WTC11 (cell line): ENCODE measurements at regions not wholly inside any gene's neighbourhood (a gene's known extent, or its start where the extent isn't known, plus 50 kb on each side); places are given as distances from the start of the nearest gene placed in this dataset.

Source experiments
- ATAC-seq: fragments of 200-7000 bp; cut with Tn5 transposase; 2 replicates; pipeline ENCODE4 v1.10.0; 2021; ENCODE audit warnings: mild to moderate bottlenecking, moderate library complexity
- CTCF ChIA-PET: fragments of 300-600 bp; sonication (Branson Sonifier 250); formaldehyde crosslinking; loops from one replicate; lab custom pipeline; 2021; ENCODE audit warnings: antibody characterized with exemption; lab: Charles Lee
- POLR2A ChIA-PET: fragments of 350-600 bp; sonication (Branson Sonifier 250); formaldehyde crosslinking; loops from one replicate; lab custom pipeline; 2021; ENCODE audit warnings: antibody characterized with exemption; lab: Charles Lee
- DNase-seq: peaks from one replicate; pipeline ENCODE4 v3.0.0; 2021; ENCODE audit warnings: low spot score
- H3K27ac Mint-ChIP-seq: 2 replicates; pipeline ENCODE4 v1.8.0; 2021; ENCODE audit warnings: mixed read lengths
- H3K27me3 Mint-ChIP-seq: 2 replicates; pipeline ENCODE4 v1.8.0; 2021; ENCODE audit warnings: low read depth, mild to moderate bottlenecking, moderate library complexity, mixed read lengths
- H3K36me3 Mint-ChIP-seq: 2 replicates; pipeline ENCODE4 v1.8.0; 2021; ENCODE audit warnings: mixed read lengths
- H3K4me1 Mint-ChIP-seq: 2 replicates; pipeline ENCODE4 v1.8.0; 2022; ENCODE audit warnings: mixed read lengths
- H3K4me3 Mint-ChIP-seq: 2 replicates; pipeline ENCODE4 v1.8.0; 2021; ENCODE audit warnings: mild to moderate bottlenecking, moderate library complexity, mixed read lengths
- H3K9me3 Mint-ChIP-seq: 2 replicates; pipeline ENCODE4 v1.8.0; 2021; ENCODE audit warnings: mixed read lengths
- CBFB ChIP-seq: sonication (generic); formaldehyde crosslinking; IDR thresholded peaks from 2 replicates; pipeline ENCODE4 v1.8.1; 2022; ENCODE audit warnings: mild to moderate bottlenecking, low read depth, missing genetic modification reagents
- CREM ChIP-seq: sonication (generic); formaldehyde crosslinking; IDR thresholded peaks from 2 replicates; pipeline ENCODE4 v1.8.1; 2022; ENCODE audit warnings: mild to moderate bottlenecking, missing genetic modification reagents, moderate library complexity
- FOXJ3 ChIP-seq: sonication (generic); formaldehyde crosslinking; IDR thresholded peaks from 2 replicates; pipeline ENCODE4 v1.9.0; 2021; ENCODE audit warnings: missing genetic modification reagents, mild to moderate bottlenecking, borderline replicate concordance
- GTF2I ChIP-seq: fragments of 250-450 bp; sonication (Bioruptor Pico); conservative IDR thresholded peaks from 2 replicates; pipeline ENCODE4 v1.4.0; 2021; ENCODE audit warnings: mild to moderate bottlenecking
- IRF2 ChIP-seq: sonication (generic); formaldehyde crosslinking; IDR thresholded peaks from 2 replicates; pipeline ENCODE4 v1.8.0; 2022; ENCODE audit warnings: low read depth, missing genetic modification reagents, borderline replicate concordance
- JAZF1 ChIP-seq: fragments of 250-450 bp; sonication (Bioruptor Pico); IDR thresholded peaks from 2 replicates; pipeline ENCODE4 v1.9.0; 2021; ENCODE audit warnings: moderate library complexity, mild to moderate bottlenecking, inconsistent platforms
- JUN ChIP-seq: sonication (generic); formaldehyde crosslinking; IDR thresholded peaks from 2 replicates; pipeline ENCODE4 v1.8.0; 2023; ENCODE audit warnings: mild to moderate bottlenecking, missing genetic modification reagents
- NFE2L1 ChIP-seq: sonication (generic); formaldehyde crosslinking; IDR thresholded peaks from 2 replicates; pipeline ENCODE4 v1.8.1; 2023; ENCODE audit warnings: missing genetic modification reagents
- NR1H2 ChIP-seq: sonication (generic); formaldehyde crosslinking; IDR thresholded peaks from 2 replicates; pipeline ENCODE4 v1.9.0; 2021; ENCODE audit warnings: mild to moderate bottlenecking, moderate library complexity, missing genetic modification reagents
- NR2C2 ChIP-seq: sonication (generic); formaldehyde crosslinking; IDR thresholded peaks from 2 replicates; pipeline ENCODE4 v1.8.0; 2022; ENCODE audit warnings: mild to moderate bottlenecking, missing genetic modification reagents
- NR3C1 ChIP-seq: sonication (generic); formaldehyde crosslinking; conservative IDR thresholded peaks from 2 replicates; pipeline ENCODE4 v1.8.1; 2023; ENCODE audit warnings: low read depth, mild to moderate bottlenecking, missing genetic modification reagents
- RELA ChIP-seq: sonication (generic); formaldehyde crosslinking; IDR thresholded peaks from 2 replicates; pipeline ENCODE4 v1.8.1; 2022; ENCODE audit warnings: missing genetic modification reagents, mild to moderate bottlenecking, borderline replicate concordance
- SMAD4 ChIP-seq: sonication (generic); formaldehyde crosslinking; IDR thresholded peaks from 2 replicates; pipeline ENCODE4 v1.8.0; 2022; ENCODE audit warnings: mild to moderate bottlenecking, missing genetic modification reagents
- STAT6 ChIP-seq: sonication (generic); formaldehyde crosslinking; conservative IDR thresholded peaks from 2 replicates; pipeline ENCODE4 v1.8.1; 2023; ENCODE audit warnings: mild to moderate bottlenecking, low read depth, missing genetic modification reagents, moderate library complexity
- ZBTB21 ChIP-seq: sonication (generic); formaldehyde crosslinking; IDR thresholded peaks from 2 replicates; pipeline ENCODE4 v1.8.1; 2023; ENCODE audit warnings: mild to moderate bottlenecking, missing genetic modification reagents, borderline replicate concordance
- ZNF138 ChIP-seq: sonication (generic); formaldehyde crosslinking; conservative IDR thresholded peaks from 2 replicates; pipeline ENCODE4 v1.8.1; 2022; ENCODE audit warnings: mild to moderate bottlenecking, moderate library complexity, missing genetic modification reagents
- ZNF317 ChIP-seq: sonication (generic); formaldehyde crosslinking; IDR thresholded peaks from 2 replicates; pipeline ENCODE4 v1.8.1; 2023; ENCODE audit warnings: low read depth, mild to moderate bottlenecking, moderate library complexity, missing genetic modification reagents, borderline replicate concordance
- ZNF396 ChIP-seq: fragments of 250-450 bp; sonication (Bioruptor Pico); IDR thresholded peaks from 2 replicates; pipeline ENCODE4 v1.8.0; 2021; ENCODE audit warnings: mild to moderate bottlenecking, moderate library complexity, borderline replicate concordance
- ZNF416 ChIP-seq: fragments of 250-450 bp; sonication (Bioruptor Pico); IDR thresholded peaks from 2 replicates; pipeline ENCODE4 v1.9.0; 2021; ENCODE audit warnings: mild to moderate bottlenecking, inconsistent platforms
- ZNF423 ChIP-seq: fragments of 250-450 bp; sonication (Bioruptor Pico); IDR thresholded peaks from 2 replicates; pipeline ENCODE4 v2.1.2; 2022; ENCODE audit warnings: mild to moderate bottlenecking, moderate library complexity
- ZNF425 ChIP-seq: fragments of 250-450 bp; sonication (Bioruptor Pico); conservative IDR thresholded peaks from 2 replicates; pipeline ENCODE4 v1.9.0; 2021; ENCODE audit warnings: mild to moderate bottlenecking
- ZNF512 ChIP-seq: sonication (generic); formaldehyde crosslinking; IDR thresholded peaks from 2 replicates; pipeline ENCODE4 v1.8.1; 2022; ENCODE audit warnings: missing genetic modification reagents, borderline replicate concordance
- ZSCAN18 ChIP-seq: fragments of 250-450 bp; sonication (Bioruptor Pico); IDR thresholded peaks from 2 replicates; pipeline ENCODE4 v2.1.2; 2022; ENCODE audit warnings: mild to moderate bottlenecking, moderate library complexity

- no peak for TF ChIP-seq ZSCAN18 (CRISPR knock-in tag)
- no peak for TF ChIP-seq FOXJ3 (CRISPR knock-in tag)
- no peak for TF ChIP-seq SMAD4 (CRISPR knock-in tag)
- TF ChIP-seq CBFB (CRISPR knock-in tag), result no peak
Observed at GRCh38 chr14:26810631-26811030, 212.8 kb upstream of the NOVA1 start (continued).

- no peak for DNase-seq
- POLR2A ChIA-PET, result no interaction called here
- no peak for ATAC-seq
- Mint-ChIP-seq H3K9me3 (no peaks in the 10 kb centered on the region), H3K27ac (no peak overlapping the region), H3K36me3 (no peaks in the 10 kb centered on the region), H3K4me3 (no peak overlapping the region), H3K27me3 (no peaks in the 10 kb centered on the region), H3K4me1 (no peaks in the 10 kb centered on the region)
- TF ChIP-seq NR1H2 (CRISPR knock-in tag) (no peak), STAT6 (CRISPR knock-in tag) (no peak), ZBTB21 (CRISPR knock-in tag) (no peak), GTF2I (CRISPR knock-in tag) (no peak), JAZF1 (CRISPR knock-in tag) (no peak), ZNF425 (CRISPR knock-in tag) (no peak), NFE2L1 (CRISPR knock-in tag) (no peak), ZNF512 (no peak), JUN (no peak), CREM (CRISPR knock-in tag) (no peak), NR2C2 (CRISPR knock-in tag) (no peak), NR3C1 (no peak), RELA (no peak), IRF2 (CRISPR knock-in tag) (no peak), ZNF416 (CRISPR knock-in tag) (no peak), ZNF423 (CRISPR knock-in tag) (no peak), ZNF396 (no peak), ZNF317 (no peak), ZNF138 (CRISPR knock-in tag) (no peak)
- CTCF ChIA-PET, result interaction anchor here (0.9 kb wide), 1 partner anchor 14 kb away, joined by 3 read pairs; no protein-coding TSS in a partner anchor
Observed at GRCh38 chr14:26811756-26812305, 214.0 kb upstream of the NOVA1 start.
